GM23338 (cell line): ENCODE measurements at regions not wholly inside any gene's neighbourhood (a gene's known extent, or its start where the extent isn't known, plus 50 kb on each side); places are given as distances from the start of the nearest gene placed in this dataset.

ENCODE experiments used
- ATAC-seq: fragments of 200-7000 bp; cut with Tn5 transposase; 3 replicates; pipeline ENCODE4 v1.9.1; 2020
- DNase-seq: peaks from one replicate; pipeline ENCODE4 v3.0.0-alpha.2; 2015; ENCODE audit warnings: low spot score
- H2AFZ ChIP-seq: fragments of 200-600 bp; sonication (generic); 2 replicates; pipeline ENCODE4 v1.8.0; 2016; ENCODE audit warnings: antibody characterized with exemption, mild to moderate bottlenecking, moderate library complexity
- H3F3A ChIP-seq: fragments of 200-600 bp; sonication (generic); replicated peaks from 2 replicates; pipeline ENCODE4 v1.8.0; 2017; ENCODE audit warnings: antibody characterized with exemption, mixed run types, low read depth
- H3K27ac ChIP-seq: fragments of 200-600 bp; sonication (generic); 2 replicates; pipeline ENCODE4 v1.6.1; 2016; ENCODE audit warnings: low read depth
- H3K27me3 ChIP-seq: fragments of 200-600 bp; sonication (generic); 2 replicates; pipeline ENCODE4 v1.8.0; 2016; ENCODE audit warnings: mild to moderate bottlenecking, mixed run types, moderate library complexity; ENCODE audit not compliant: insufficient read depth
- H3K36me3 ChIP-seq: fragments of 200-600 bp; sonication (generic); 2 replicates; pipeline ENCODE4 v1.8.0; 2016; ENCODE audit warnings: mild to moderate bottlenecking; ENCODE audit not compliant: insufficient read depth
- H3K4me1 ChIP-seq: fragments of 200-600 bp; sonication (generic); 2 replicates; pipeline ENCODE4 v1.8.0; 2016; ENCODE audit warnings: mild to moderate bottlenecking, moderate library complexity; ENCODE audit not compliant: insufficient read depth
- H3K4me2 ChIP-seq: fragments of 200-600 bp; sonication (generic); 2 replicates; pipeline ENCODE4 v1.7.1; 2017; ENCODE audit warnings: mixed run types
- H3K4me3 ChIP-seq: fragments of 200-600 bp; sonication (generic); 2 replicates; pipeline ENCODE4 v1.6.1; 2016; ENCODE audit warnings: mixed run types
- H3K79me2 ChIP-seq: fragments of 200-600 bp; sonication (generic); replicated peaks from 2 replicates; pipeline ENCODE4 v1.8.0; 2017; ENCODE audit warnings: mild to moderate bottlenecking; ENCODE audit not compliant: insufficient read depth
- H3K9me2 ChIP-seq: fragments of 200-600 bp; sonication (generic); 2 replicates; pipeline ENCODE4 v1.8.0; 2017; ENCODE audit not compliant: insufficient read depth
- H4K20me1 ChIP-seq: fragments of 200-600 bp; sonication (generic); replicated peaks from 2 replicates; pipeline ENCODE4 v1.8.0; 2017; ENCODE audit warnings: mild to moderate bottlenecking; ENCODE audit not compliant: insufficient read depth
- H3K27ac Mint-ChIP-seq: 2 replicates; pipeline ENCODE4 v1.8.0; 2020; ENCODE audit warnings: inconsistent platforms, mild to moderate bottlenecking, moderate library complexity, mixed read lengths
- H3K27me3 Mint-ChIP-seq: 3 replicates; pipeline ENCODE4 v1.8.0; 2022; ENCODE audit warnings: low read depth, mild to moderate bottlenecking, moderate library complexity, mixed read lengths, inconsistent platforms; ENCODE audit not compliant: insufficient read depth, poor library complexity
- H3K36me3 Mint-ChIP-seq: 3 replicates; pipeline ENCODE4 v1.8.0; 2021; ENCODE audit warnings: low read depth, mild to moderate bottlenecking, inconsistent platforms, moderate library complexity, mixed read lengths
- H3K4me1 Mint-ChIP-seq: 3 replicates; pipeline ENCODE4 v1.8.0; 2020; ENCODE audit warnings: mild to moderate bottlenecking, inconsistent platforms, mixed read lengths
- H3K4me3 Mint-ChIP-seq: 3 replicates; pipeline ENCODE4 v1.8.0; 2021; ENCODE audit warnings: moderate library complexity, mild to moderate bottlenecking, inconsistent platforms, mixed read lengths
- H3K9me3 Mint-ChIP-seq: 3 replicates; pipeline ENCODE4 v1.8.0; 2020; ENCODE audit warnings: moderate library complexity, mild to moderate bottlenecking, inconsistent platforms, mixed read lengths
- CREB1 ChIP-seq: fragments of 250-450 bp; sonication (Bioruptor Pico); IDR thresholded peaks from 2 replicates; pipeline ENCODE4 v1.5.0; 2020; ENCODE audit warnings: low read depth, mild to moderate bottlenecking, moderate library complexity
- EZH2 ChIP-seq: fragments of 200-600 bp; sonication (generic); IDR thresholded peaks from one replicate; pipeline ENCODE4 v1.8.0; 2017; ENCODE audit warnings: antibody characterized with exemption, mild to moderate bottlenecking, low read depth; ENCODE audit not compliant: unreplicated experiment
- EZH2phosphoT487 ChIP-seq: fragments of 200-600 bp; sonication (generic); IDR thresholded peaks from one replicate; pipeline ENCODE4 v1.8.1; 2018; ENCODE audit warnings: antibody characterized with exemption; ENCODE audit not compliant: unreplicated experiment
- JUNB ChIP-seq: IDR thresholded peaks from one replicate; pipeline ENCODE4 v1.6.1; 2016; ENCODE audit warnings: antibody characterized with exemption; ENCODE audit not compliant: unreplicated experiment
- NANOG ChIP-seq: IDR thresholded peaks from 2 replicates; pipeline ENCODE4 v1.6.1; 2016; ENCODE audit warnings: antibody characterized with exemption, borderline replicate concordance
- POLR2AphosphoS5 ChIP-seq: IDR thresholded peaks from 2 replicates; pipeline ENCODE4 v1.6.1; 2016; ENCODE audit warnings: antibody characterized with exemption, low read depth
- ZNF114 ChIP-seq: fragments of 250-450 bp; sonication (Bioruptor Pico); IDR thresholded peaks from 2 replicates; pipeline ENCODE4 v1.5.0; 2020; ENCODE audit warnings: mild to moderate bottlenecking, moderate library complexity
- TF ChIP-seq, protein P1 (sequence below), 2 experiments: fragments of 200-600 bp in 1 of 2; sonication (generic) in 1 of 2; conservative IDR thresholded peaks; 2 replicates each; pipeline versions ENCODE4 v1.5.1 to v1.6.1; 2016 to 2017; ENCODE audit warnings: antibody characterized with exemption in 2 of 2, low read depth in 2 of 2, mild to moderate bottlenecking in 2 of 2, moderate library complexity in 1 of 2
- TF ChIP-seq, protein P2 (sequence below): IDR thresholded peaks from one replicate; pipeline ENCODE4 v1.6.1; 2018; ENCODE audit warnings: antibody characterized with exemption; ENCODE audit not compliant: unreplicated experiment
- TF ChIP-seq, protein P3 (sequence below): IDR thresholded peaks from 2 replicates; pipeline ENCODE4 v1.6.1; 2016; ENCODE audit warnings: antibody characterized with exemption

DNA sequence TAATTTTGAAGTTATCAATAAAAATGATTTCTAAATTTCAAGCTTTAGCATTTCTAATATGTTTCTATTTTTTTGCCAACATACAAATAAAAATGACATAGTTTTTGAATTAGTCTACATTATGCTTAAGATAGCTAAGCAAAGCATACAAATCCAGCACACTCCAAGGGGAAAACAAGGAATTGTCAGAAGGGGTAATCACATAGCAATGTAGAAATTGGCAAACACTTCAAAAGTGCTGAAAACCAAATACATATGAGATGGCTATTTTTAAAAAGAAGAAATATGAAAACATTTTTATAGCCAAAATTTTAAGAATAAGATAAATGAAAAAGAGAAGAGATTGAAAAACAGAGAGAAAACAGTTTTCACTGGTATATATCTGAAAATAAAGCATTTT lies 308.0 kb downstream of the SLC6A15 start (continued):
- TF ChIP-seq, protein P1, sequence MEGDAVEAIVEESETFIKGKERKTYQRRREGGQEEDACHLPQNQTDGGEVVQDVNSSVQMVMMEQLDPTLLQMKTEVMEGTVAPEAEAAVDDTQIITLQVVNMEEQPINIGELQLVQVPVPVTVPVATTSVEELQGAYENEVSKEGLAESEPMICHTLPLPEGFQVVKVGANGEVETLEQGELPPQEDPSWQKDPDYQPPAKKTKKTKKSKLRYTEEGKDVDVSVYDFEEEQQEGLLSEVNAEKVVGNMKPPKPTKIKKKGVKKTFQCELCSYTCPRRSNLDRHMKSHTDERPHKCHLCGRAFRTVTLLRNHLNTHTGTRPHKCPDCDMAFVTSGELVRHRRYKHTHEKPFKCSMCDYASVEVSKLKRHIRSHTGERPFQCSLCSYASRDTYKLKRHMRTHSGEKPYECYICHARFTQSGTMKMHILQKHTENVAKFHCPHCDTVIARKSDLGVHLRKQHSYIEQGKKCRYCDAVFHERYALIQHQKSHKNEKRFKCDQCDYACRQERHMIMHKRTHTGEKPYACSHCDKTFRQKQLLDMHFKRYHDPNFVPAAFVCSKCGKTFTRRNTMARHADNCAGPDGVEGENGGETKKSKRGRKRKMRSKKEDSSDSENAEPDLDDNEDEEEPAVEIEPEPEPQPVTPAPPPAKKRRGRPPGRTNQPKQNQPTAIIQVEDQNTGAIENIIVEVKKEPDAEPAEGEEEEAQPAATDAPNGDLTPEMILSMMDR (conservative IDR thresholded peaks at IDR 0.05; ENCODE audit: low read depth in 2 of 2): no peak
- no peak for TF ChIP-seq CREB1 (CRISPR knock-in tag)

DNA sequence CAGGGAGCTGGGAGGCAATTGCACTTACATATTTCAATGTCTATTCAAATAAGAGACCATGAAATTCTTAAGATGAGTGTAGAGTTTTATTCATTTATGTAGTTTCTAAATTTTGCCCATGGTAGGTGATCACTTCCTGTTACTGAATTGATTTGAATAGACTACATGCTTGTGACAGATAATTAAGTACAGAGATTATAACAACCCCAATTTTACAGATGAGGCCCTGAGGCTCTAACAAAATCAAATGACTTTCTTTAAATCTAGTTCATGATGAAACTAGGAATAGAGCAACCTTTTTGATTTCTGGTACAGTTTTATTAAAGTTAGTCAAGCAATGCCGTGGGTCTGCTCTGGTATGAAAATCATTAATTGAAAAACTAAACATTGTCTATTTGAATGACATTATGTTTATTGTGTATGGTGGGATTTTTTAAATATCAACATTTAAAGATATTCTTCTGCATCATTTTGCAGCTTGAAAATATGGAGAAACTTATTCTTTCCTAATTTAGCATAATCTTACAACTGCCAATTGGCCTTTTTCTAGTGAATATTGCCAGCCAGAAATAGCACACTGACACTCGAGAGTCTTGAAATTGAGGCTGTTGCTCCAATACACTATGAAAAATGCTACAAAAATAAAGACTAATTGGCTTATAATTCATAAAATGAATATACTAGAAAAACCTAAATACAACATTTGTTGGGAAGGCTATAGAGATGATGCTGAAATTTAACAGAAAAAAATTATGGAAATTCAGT lies 308.9 kb downstream of the SLC6A15 start:
- Histone ChIP-seq H3K9me2 (no peaks in the 10 kb centered on the region), H2AFZ (no peak overlapping the region), H4K20me1 (no peaks in the 10 kb centered on the region), H3K79me2 (no peaks in the 10 kb centered on the region), H3K4me3 (no peak overlapping the region), H3K36me3 (no peaks in the 10 kb centered on the region), H3K4me1 (peaks cover 16% of the 10 kb centered on the region; the same call in 1 of the 2 replicates), H3F3A (no peaks in the 10 kb centered on the region), H3K4me2 (no peak overlapping the region), H3K27me3 (no peaks in the 10 kb centered on the region), H3K27ac (no peak overlapping the region)
- Mint-ChIP-seq H3K4me3 (no peak overlapping the region), H3K27ac (no peak overlapping the region), H3K4me1 (peaks cover 22% of the 10 kb centered on the region), H3K9me3 (no peaks in the 10 kb centered on the region), H3K36me3 (no peaks in the 10 kb centered on the region), H3K27me3 (no peaks in the 10 kb centered on the region)
- DNase-seq (no peak), ATAC-seq (no peak)
- TF ChIP-seq EZH2: no peak
- TF ChIP-seq, protein P2, sequence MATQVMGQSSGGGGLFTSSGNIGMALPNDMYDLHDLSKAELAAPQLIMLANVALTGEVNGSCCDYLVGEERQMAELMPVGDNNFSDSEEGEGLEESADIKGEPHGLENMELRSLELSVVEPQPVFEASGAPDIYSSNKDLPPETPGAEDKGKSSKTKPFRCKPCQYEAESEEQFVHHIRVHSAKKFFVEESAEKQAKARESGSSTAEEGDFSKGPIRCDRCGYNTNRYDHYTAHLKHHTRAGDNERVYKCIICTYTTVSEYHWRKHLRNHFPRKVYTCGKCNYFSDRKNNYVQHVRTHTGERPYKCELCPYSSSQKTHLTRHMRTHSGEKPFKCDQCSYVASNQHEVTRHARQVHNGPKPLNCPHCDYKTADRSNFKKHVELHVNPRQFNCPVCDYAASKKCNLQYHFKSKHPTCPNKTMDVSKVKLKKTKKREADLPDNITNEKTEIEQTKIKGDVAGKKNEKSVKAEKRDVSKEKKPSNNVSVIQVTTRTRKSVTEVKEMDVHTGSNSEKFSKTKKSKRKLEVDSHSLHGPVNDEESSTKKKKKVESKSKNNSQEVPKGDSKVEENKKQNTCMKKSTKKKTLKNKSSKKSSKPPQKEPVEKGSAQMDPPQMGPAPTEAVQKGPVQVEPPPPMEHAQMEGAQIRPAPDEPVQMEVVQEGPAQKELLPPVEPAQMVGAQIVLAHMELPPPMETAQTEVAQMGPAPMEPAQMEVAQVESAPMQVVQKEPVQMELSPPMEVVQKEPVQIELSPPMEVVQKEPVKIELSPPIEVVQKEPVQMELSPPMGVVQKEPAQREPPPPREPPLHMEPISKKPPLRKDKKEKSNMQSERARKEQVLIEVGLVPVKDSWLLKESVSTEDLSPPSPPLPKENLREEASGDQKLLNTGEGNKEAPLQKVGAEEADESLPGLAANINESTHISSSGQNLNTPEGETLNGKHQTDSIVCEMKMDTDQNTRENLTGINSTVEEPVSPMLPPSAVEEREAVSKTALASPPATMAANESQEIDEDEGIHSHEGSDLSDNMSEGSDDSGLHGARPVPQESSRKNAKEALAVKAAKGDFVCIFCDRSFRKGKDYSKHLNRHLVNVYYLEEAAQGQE: no peak
- no peak for TF ChIP-seq CREB1 (CRISPR knock-in tag)
- TF ChIP-seq POLR2AphosphoS5: no peak
- TF ChIP-seq JUNB: no peak
- TF ChIP-seq, protein P3, sequence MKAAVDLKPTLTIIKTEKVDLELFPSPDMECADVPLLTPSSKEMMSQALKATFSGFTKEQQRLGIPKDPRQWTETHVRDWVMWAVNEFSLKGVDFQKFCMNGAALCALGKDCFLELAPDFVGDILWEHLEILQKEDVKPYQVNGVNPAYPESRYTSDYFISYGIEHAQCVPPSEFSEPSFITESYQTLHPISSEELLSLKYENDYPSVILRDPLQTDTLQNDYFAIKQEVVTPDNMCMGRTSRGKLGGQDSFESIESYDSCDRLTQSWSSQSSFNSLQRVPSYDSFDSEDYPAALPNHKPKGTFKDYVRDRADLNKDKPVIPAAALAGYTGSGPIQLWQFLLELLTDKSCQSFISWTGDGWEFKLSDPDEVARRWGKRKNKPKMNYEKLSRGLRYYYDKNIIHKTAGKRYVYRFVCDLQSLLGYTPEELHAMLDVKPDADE: no peak
- TF ChIP-seq, protein P1 (conservative IDR thresholded peaks at IDR 0.05; ENCODE audit: low read depth in 2 of 2): no peak
- TF ChIP-seq ZNF114 (CRISPR knock-in tag): no peak
- TF ChIP-seq EZH2phosphoT487: no peak
- no peak for TF ChIP-seq NANOG
